NCI-H1048 (cell line): ENCODE measurements at regions not wholly inside any gene's neighbourhood (a gene's known extent, or its start where the extent isn't known, plus 50 kb on each side); places are given as distances from the start of the nearest gene placed in this dataset.
"Not testable (repeated sequence)": the region's sequence is repeated elsewhere in the genome, so short reads cannot be mapped to it uniquely, and the experiment has no call there.

Experiments used
- DNase-seq: peaks from one replicate; lab custom pipeline; 2025; lab: John Stamatoyannopoulos, UW

DNA sequence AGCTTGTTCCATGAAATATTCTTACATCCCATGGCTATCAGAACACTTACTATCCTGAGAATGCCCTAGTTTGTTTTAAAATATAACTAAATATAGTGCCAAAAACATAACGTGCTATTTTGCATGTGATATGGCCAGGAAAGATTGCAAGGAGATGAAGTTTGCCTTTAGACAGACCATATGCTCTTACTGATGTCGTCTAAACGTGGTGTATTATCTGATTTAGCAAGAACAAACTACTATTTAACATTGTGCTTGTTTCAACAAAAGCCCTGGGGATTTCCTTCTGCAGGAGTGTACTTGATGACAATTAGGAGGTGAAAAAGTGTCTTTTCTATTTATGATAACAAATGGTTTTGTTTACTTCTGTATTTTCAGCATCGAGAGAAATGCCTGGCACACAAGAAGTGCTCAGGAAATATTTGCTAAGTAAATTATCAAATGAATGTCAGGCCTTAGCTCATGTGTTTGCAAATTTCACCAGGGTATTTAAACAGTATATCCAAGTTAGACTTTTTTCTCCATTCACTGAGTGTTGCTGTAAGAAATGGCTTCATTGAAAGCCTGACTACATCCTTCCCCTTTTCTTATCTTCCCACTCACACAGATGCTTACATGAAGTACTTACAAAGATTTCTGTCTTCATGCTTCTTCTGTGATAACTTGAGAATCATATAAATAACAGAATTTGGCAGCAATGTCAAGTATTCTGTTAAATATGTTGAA is 1033.6 kb downstream of the CDH8 start:
- no peak for DNase-seq

DNA sequence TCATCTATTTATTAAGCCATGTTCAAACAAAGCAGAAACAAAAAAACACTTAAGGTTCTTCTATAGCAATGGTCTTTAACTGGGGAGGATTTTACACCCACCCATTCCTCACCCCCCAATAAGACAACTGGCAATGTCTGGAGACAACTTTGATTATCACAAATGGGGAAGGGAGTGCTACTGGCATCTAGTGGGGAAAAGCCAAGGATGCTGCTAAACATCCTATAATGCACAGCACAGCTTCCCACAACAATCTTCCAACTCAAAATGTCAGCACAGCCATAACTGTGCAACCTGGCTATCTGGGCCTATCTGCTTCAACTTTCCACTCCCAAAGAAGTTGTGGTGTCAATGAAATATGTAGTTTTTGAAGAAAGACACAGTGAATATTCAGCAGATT is 1044.4 kb downstream of the CDH8 start:
- DNase-seq: no peak

DNA sequence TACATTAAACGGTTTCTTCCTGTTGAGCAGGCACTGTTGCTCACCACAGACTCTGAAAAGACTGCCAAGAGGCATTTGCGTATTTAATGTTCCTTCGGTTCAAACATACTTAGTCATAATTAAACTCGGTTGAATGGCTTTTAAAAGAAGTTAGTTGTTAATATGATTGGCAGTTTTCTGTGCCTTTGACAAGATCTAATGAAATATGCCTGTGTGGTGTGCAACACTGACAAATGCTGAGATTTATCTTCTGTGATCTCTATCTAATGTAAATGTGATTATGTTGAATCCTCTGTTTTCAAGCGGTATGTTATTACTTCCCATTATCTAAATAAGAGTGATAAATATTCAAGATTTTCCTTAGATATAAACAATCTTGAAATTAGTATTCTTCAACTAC is 1046.6 kb downstream of the CDH8 start:
- DNase-seq: no peak

DNA sequence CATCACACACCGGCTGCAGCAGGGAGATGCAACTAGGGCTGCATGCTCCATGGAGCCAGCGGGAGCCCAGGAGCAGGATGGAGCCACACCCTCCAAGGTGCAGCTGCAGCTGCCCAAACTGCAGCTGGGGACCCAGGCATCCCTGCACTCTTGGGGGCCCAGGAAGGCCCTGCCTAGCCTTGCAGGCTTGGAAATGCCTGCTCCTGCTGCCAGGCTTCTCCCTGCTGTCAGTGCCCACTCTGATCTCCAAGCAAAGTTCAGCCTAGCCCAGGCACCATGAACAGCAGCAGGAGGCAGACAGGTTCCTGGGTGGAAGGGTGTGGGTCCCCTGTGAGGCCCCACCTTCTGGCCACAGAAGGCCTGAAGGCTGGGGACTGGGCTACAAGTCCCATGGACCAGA is 1057.1 kb downstream of the CDH8 start:
- DNase-seq: no peak

DNA sequence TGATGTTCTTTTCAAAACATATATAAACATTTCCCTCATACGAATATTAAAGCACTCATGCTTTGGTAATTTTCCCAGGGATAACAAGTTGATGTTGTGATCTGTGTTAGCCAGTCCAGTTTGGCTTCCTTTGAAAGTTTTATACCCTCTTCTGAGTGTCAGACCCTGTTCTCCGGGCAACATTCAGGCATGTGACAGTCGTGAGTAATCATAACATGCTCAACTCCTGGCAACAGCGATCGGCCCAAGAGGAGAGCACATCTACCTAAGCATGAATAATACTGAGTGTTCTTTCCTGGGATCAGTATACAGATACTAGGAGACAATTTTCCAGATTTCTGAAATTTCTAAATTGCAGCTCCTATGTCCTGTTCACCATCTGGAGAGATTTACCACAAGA is 1086.4 kb downstream of the CDH8 start:
- DNase-seq: no peak

DNA sequence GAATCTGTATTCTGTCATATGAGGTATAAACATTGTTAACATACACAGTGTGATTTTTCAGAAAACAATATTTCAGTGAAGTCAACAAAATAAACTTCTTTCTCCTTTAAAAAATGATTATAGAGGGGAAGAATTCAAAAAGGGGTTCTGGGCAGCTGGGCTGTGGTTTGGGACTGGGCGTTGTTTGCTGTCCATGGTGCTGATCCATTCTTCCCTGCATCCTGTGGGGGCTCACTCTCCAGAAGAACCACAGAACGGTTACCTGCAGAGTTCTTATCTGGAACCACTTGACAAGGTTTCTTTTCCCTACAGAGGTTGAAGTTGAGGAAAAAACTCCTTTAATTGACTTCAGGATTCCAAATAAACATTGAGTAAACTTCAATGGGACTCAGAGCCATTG is 1091.0 kb downstream of the CDH8 start:
- DNase-seq: no peak

DNA sequence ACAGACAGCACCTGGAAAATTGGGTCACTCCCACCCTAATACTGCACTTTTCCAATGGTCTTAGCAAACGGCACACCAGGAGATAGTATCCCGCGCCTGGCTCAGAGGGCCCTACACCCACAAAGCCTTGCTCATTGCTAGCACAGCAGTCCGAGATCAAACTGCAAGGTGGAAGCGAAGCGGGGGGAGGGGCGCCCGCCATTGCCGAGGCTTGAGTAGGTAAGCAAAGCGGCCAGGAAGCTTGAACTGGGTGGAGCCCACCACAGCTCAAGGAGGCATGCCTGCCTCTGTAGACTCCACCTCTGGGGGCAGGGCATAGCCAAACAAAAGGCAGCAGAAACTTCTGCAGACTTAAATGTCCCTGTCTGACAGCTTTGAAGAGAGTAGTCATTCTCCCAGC is 1100.0 kb downstream of the CDH8 start:
- not testable (repeated sequence) for DNase-seq

DNA sequence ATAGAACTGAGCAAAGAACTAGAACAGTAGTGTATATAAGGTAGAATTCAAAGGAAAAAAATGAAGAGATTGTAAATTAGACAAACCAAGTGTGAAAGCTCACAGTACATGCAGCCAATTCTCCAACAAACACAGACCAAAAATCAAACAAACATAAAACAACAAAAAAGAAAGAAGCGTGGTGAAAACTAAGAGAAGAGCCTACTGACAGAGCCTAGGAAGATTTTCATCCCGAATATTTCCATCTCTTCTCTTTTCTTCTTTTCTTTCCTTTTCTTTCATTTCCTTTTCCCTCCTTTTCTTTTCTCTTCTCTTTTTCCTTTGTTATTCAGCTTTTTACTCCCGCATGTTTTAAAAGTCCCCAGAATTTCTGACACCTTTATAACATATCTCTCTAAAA is 1103.6 kb downstream of the CDH8 start:
- no peak for DNase-seq

DNA sequence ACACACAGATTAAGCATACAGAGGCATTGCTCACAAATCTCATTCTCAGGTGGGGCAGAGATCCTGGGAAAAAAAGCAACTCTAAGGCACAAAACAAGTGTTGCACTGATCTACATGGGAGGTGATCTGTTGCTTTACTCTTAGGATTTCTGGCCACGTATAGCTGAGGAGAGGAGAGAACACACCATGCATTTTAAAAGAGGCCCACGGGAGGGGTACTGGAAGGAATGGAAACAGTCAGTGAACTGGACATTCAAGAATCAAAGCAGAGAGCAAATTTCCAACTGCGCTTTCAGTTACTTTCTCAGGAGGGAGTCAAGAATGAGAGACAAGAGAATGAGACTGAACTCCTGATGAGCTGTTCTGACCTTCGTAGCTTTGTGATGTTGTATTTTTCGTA is 1105.9 kb downstream of the CDH8 start:
- no peak for DNase-seq

DNA sequence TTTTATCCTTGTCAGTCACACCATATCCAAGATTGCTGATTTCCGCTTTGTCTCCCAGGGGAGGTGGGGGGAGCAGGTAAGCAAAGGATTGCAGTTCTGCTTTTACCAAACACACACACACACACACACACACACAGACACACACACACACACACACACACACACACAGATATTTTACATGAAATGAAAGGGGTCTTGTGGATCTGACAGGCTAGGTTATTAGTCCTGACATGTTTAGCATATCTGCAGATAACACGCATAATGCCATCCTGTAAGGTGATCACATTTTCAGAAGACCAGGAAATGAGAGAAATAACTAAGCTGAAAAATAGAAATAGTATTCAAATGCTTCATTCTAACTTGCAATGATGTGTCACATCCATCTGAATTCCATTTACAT is 1113.3 kb downstream of the CDH8 start:
- no peak for DNase-seq

DNA sequence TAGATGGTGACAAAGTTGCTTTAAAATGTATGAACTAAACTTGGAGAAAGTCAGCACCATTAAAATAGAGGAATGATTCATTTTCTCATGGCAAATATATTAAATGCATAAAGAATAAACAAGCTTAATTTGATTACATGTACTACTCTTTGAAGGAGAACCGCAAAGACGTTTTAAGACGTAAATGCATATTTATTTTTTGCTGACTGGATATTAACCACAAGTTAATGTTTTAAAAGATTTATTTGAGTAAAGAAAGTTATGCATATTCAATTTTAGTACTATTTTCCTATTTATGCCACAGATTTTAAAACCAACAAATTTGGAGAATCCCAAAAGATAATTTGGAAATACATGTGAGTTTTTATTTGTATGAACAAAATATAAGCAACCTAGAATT is 1121.9 kb downstream of the CDH8 start:
- no peak for DNase-seq

DNA sequence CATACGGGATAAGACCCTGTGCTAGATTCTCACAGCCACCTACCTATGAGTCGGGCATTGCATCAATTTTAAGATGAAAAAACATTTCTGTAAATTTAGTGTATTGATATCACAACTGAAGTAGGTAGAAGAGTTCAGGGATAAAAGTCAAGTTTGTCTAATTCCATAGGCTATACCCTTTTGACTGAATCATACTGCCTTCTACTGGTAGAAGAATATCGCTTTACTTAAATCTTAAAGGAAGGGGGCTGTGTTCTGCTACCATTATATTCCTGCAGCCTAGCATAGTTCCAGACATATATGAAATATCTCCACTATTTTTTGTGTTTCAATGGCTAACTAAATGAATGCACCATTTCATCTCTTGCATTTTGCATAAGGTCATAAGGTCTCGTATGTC is 1128.6 kb downstream of the CDH8 start:
- no peak for DNase-seq

DNA sequence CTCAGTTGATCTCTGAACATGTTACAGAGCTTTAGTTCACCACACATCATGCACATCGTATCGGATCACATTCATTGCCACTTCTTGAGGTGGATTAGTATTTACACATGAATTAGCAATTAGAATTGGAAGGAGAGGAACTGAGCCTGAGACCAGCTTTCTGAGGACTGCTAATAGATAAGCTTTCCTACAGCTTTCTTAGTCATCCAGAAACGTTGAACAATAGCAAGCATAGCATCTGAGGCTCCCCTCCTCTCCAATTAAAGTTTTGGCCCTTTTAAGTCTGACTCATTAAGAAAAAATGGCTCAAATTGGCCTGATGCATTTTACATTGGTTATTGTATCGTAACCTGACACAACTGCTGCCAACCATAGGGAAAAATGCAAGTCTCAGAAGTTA is 1130.4 kb downstream of the CDH8 start:
- no peak for DNase-seq

DNA sequence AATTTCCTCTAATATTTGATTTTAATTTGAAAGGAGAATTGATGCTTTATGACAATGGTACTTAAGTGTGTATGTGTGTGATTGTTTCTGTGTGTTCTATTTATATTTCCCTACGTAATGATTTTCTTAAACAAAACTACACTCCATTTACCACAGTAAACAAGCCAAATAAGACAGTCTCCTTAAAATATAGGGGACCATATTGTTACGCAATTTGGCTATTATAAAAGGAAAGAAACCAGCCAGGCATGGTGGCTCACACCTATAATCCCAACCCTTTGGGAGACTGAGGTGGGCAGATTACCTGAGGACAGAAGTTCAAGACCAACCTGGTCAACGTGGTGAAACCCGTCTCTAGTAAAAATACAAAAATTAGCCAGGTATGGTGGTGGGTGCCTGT is 1134.1 kb downstream of the CDH8 start:
- no peak for DNase-seq

DNA sequence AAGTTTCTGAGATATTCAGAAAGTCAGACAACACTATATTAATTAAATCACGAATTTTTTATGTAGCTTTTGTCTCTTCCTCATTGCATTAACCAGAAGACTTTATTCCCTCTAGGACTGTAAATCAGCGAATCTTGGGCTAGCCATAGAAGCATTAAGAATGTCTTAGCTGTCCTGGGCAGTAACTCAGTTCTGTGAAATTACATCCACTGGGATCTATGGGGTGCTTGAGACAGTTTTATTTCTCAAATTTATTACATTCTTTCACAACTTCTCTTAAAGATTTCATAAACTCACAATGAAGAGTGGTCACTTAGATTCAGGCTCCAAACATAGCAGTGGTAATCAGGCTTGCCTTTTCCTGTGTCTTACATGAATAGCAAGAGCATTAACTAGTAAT is 1153.4 kb downstream of the CDH8 start:
- DNase-seq: no peak

DNA sequence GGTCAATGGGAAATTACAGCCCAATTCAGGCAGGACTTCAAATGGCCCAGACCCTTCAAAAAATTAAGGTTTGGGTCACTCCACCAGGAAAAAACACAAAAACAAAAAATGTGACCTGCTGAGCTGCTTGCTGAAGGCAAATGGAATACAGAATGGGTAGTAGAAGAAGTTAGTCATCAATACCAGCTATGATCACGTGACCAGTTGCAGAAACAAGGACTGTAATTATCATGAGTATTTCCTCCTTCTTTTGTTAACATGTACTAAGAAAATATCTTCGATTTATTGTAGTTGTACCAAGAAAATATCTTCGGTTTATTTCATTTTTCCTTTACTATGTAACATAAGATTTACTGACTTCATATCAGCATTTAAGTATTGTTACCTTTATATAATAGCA is 1183.6 kb downstream of the CDH8 start:
- DNase-seq: no peak

DNA sequence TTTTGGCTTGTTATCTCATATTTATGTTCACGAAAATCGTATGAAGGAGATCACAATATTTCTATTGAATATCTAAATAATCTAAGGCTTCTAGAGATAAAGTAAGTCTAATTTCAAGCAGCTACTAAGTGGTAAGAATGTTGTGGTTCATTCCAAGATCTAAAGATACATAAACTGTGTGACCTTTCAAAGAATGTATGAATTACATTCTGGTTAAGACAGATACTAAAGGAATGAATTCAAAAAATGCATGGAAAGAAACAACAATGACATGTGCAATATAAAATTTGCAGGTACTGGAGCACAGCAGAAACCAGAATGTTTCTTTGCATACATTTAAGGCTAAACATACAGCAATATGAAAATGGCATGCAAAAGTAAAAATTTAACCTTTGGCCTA is 1214.6 kb downstream of the CDH8 start:
- DNase-seq: no peak

DNA sequence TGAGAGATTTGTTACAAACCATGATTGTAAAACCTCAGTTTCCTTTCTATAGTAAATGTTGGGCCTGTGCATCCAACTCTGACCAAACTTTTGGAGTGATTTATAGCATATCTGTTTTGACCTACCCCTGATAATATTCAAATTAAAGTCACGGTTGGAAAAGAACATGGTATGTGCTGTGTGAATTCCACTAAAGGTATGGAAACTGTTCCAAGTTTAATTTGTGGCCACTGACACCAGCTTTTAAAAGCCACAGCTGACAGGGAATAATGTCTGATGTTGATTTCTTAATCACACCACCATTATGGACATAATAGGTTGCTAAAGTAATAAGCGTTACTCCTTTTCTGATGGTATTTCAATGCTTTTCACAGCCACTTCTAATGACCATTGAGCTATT is 1215.9 kb downstream of the CDH8 start:
- DNase-seq: no peak

DNA sequence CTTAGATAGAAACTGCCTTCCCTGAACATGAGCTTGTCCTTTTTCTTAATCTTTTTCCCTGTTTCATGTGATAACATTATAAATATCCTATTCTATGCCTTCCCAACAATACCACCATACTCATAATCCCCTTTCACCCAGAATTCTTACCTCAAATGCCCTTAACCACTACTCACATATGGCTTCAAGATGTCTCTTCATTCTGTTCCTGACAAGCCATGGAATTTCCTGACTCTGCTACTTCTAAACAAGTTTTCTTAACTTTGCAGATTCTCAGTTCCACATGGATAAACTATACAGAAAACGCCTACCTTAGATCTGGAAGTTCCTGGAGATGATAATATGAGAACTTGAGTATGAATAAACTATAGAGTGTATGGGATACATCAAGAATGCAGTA is 1217.8 kb downstream of the CDH8 start:
- no peak for DNase-seq

DNA sequence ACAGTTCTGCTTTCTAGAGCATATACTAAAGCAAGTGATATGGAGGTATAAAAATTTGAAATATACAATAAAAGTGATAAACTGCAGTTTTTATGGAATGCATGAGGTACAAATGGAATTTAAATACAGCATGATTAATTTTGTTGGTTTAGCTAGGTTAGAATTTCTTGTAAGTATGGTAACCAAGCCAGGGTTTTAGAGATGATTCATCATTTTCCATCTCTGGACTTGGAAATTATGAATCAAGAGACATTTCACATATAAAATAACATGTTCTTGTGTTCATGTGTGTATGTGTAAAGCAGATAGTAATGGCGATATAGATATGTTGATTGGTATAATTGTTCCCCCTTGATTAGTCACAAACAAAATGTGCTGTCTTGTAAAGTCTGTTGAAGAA is 1219.8 kb downstream of the CDH8 start:
- no peak for DNase-seq

DNA sequence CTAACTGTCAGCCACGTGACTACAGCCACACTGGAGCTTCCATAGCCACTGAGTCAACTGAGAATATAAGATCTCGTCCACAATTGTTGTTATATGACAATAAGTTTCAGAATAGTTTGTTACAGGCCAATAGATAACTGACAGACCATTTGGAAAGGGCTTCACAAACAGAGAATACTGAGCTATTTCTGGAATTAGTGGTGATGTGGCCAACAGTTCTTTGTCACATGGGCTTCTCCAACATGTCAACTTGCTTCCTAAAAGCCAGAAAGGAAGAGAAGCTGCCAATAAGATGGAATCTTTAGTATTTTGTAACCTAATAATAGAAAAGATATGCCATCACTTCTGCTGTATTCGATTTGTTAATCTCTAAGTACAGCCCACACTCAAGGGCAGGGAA is 1220.4 kb downstream of the CDH8 start:
- no peak for DNase-seq

DNA sequence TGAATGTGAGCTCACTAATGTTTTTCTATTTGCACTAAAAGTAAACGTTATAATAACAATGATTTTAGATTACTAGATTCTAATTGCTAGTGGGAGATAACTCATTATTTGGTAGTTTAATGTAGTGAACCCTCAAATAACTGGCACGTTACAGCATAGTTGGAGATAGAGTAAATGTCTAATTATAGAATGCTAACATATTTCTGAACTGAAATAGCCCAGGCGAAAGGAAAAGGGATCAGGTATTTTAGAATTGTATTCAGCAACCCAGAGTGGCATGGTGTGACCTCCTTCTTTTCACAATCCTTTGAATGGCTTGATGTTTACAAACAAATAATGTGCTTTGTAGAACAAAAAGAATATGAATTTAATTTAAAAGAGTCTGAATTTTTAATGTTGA is 1221.2 kb downstream of the CDH8 start:
- DNase-seq: no peak

DNA sequence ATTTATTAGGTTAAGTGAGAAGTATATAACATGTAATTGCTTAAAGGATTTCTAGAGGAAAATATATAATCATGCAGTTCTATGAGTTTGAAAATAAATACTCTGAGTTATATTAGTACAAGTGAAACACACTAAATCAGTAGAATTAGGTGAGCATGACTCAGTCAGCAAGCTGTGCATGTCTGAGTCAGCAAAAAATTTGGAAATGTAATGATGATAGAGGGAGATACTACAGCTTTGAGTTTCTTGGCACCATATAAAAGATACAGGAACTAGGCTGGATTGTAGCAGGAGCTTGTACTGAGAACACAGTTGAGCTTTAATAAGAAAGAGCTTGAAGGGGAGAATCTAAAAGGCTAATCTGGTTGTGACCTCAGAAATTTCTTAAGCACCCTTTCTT is 1224.6 kb downstream of the CDH8 start:
- DNase-seq: no peak

DNA sequence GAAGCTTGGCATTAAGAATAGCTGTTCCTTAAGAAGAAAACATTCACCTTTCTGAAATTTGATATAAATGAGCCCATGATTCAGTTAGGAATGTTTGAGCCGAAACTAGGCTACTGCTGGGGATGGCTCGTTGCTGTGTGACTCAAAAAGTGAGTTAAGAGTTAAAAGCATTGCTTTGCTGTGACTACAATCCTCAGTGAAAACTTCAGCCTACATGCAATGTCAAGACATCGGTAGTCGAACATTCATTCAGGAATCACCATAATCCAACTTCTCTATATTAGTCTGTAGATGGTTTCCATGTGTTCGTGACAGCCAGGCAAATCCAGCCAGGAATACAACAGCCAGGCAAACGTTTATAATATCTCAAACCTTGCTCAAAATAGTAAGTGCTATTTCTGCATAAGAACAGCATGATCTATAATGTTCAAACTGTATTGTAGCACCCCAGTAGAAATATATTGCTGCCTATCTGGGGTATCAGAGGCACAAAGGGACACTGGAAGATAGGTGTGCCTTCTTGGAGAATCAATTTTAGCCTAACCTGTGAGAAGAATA is 1225.1 kb downstream of the CDH8 start:
- no peak for DNase-seq
